Fibroblast of villous mesenchyme (primary cell): ENCODE measurements at regions not wholly inside any gene's neighbourhood (a gene's known extent, or its start where the extent isn't known, plus 50 kb on each side); places are given as distances from the start of the nearest gene placed in this dataset.

Experiments
- DNase-seq: peaks from one replicate; pipeline ENCODE4 v3.0.0-alpha.2; 2010; ENCODE audit warnings: low read depth
- H3K4me3 ChIP-seq: 2 replicates; pipeline ENCODE4 v1.5.1; 2011; ENCODE audit warnings: low read depth, mild to moderate bottlenecking, low read length
- TF ChIP-seq, protein P1 (sequence below): IDR thresholded peaks from 2 replicates; pipeline ENCODE4 v1.5.1; 2012; ENCODE audit warnings: low read depth, mild to moderate bottlenecking, low read length; ENCODE audit not compliant: insufficient read depth

DNA sequence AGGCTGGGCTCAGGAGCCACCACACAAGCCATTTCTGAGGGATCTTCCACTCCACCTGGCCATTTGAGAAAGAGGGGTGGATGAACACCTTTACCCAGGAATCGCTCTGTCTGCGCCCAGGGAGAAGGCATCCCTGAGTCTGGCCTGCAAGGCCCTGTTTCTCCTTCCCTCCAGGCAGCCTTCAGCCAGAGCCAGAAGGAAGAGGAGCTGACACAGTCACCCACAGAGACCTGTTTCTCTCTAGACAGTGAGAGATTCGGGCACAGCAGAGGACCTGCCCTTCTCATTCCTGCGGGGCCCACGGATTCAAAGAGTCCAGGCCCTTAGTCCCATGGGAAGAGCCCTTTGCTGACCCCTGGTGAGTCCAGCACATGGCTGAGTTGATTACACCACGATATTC lies 127.5 kb upstream of the TNS3 start:
- H3K4me3 ChIP-seq, result no peak overlapping the region
- TF ChIP-seq, protein P1, sequence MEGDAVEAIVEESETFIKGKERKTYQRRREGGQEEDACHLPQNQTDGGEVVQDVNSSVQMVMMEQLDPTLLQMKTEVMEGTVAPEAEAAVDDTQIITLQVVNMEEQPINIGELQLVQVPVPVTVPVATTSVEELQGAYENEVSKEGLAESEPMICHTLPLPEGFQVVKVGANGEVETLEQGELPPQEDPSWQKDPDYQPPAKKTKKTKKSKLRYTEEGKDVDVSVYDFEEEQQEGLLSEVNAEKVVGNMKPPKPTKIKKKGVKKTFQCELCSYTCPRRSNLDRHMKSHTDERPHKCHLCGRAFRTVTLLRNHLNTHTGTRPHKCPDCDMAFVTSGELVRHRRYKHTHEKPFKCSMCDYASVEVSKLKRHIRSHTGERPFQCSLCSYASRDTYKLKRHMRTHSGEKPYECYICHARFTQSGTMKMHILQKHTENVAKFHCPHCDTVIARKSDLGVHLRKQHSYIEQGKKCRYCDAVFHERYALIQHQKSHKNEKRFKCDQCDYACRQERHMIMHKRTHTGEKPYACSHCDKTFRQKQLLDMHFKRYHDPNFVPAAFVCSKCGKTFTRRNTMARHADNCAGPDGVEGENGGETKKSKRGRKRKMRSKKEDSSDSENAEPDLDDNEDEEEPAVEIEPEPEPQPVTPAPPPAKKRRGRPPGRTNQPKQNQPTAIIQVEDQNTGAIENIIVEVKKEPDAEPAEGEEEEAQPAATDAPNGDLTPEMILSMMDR, result no peak
- DNase-seq, result no peak

DNA sequence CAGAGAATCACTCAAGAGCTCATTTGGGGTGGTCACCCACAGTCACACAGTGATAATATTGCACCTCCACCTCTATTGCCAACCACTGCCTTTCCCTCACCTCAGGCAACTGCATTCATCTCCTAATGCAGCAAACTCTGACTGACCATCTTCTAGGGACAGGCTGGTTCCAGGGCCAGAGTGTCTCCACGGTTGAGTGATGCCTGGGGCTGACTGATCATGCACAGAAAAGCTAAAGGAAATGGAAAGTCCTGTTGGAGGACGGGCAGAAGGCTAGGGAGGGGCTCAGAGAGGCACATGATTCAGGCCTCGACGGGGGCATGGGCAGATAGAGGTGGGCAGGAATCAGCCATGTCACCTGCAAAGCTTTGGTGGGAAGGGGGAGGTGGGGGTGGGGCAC lies 127.1 kb upstream of the TNS3 start:
- TF ChIP-seq, protein P1, result no peak

DNA sequence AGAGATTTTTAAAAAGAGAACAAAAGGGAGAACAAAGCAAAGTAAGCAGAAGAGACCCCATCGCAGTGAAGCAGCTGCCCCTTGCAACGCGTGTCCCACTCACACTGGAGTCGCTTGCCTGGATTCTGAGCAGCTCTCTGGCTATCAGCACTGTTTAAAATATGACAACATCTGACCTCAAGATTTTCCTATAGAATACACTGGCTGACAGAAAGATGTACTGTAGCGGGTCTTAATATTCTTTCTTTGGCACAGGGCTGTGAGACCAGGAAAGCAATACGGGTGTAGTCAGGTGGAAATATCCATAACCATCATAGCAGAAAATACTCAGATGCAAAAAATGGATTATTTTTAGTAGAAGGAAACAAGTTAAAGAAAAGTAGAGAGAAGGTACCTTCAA lies 125.7 kb upstream of the TNS3 start:
- no peak for DNase-seq
- TF ChIP-seq, protein P1, result no peak

More for the DNA sequence above, 127.1 kb upstream of the TNS3 start:
- no peak for DNase-seq
- no peak overlapping the region for H3K4me3 ChIP-seq

DNA sequence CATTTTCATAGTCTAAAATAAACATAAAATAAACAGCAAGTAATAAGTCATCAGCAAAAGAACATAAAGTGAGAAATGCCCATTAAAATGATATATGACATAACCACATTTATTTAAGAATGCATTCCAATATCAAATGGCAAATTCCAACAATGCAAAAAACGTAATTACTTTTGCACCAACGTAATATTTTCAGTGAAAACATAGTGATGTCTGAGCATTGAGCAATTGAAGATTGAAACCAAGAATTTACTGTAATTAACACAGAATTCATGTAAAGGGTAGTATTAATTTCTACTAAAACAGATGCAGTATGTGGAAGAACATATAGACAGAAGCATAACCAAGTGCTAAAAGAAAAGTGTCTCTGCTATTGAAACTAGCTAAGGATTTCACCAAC lies 123.0 kb upstream of the TNS3 start:
- H3K4me3 ChIP-seq, result no peak overlapping the region
- peak; percentile 40 for DNase-seq
- TF ChIP-seq, protein P1, result no peak

More for the DNA sequence above, 125.7 kb upstream of the TNS3 start:
- no peak overlapping the region for H3K4me3 ChIP-seq

DNA sequence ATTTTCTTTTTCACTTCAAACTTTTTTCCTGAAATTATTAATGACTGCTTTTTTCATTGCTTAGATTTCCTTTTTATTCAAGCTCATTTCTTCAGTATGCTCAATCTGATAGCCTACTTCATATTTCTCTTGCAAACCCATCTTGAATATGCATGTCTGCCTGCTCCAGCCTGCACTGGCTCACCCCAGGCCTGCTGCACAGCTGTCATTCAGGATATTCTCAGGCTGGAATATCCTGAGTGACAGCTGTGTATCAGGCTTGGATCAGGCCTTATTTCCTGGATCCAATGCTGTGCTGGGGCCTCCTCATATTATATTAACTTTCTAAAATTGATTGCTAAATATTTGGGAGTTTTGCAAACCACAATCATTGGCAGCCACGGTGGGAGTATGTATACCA lies 120.2 kb upstream of the TNS3 start:
- no peak for DNase-seq
- TF ChIP-seq, protein P1, result no peak

DNA sequence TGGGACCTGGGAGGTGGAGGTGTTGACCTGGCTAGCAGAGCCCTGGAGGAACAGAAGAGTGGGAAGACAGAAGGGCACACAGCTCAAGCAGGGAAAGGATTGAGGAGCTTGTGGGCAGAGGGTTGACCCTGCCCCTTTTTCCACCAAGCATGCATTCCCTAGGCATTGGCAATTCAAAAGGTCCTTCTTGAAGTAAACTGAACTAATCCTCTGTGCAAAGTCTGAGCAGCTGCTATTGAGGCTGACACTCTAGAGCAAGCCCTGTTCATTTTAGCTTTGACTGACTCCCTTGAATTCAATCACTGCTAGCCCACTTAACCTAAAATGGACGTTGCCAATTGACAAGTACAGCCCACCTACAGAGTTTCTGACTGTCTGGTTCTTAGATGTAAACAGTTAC lies 116.5 kb upstream of the TNS3 start:
- H3K4me3 ChIP-seq, result no peak overlapping the region
- peak; percentile 48 for DNase-seq
- TF ChIP-seq, protein P1, result no peak

More for the DNA sequence above, 120.2 kb upstream of the TNS3 start:
- no peak overlapping the region for H3K4me3 ChIP-seq

DNA sequence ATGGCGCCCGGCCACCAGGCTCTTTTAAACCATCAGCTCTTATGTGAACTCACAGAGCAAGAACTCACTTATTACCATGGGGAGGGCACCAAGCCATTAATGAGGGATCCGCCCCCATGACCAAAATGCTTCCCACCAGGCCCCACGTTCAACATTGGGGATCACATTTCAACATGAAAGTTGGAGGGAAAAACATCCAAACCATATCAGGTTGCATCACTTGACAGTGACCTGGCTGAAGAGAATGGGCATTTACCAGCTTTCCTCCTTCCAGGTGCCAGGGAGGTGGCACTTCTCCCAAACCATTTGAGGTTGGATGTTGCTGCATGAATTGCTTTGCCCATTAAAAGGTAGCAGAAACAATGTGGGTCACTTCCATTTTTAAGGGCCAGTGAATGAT lies 115.6 kb upstream of the TNS3 start:
- TF ChIP-seq, protein P1, result no peak
- H3K4me3 ChIP-seq, result no peak overlapping the region
- DNase-seq, result no peak
